GM06990 (cell line): ENCODE measurements at regions not wholly inside any gene's neighbourhood (a gene's known extent, or its start where the extent isn't known, plus 50 kb on each side); places are given as distances from the start of the nearest gene placed in this dataset.

Source experiments
- DNase-seq: peaks from one replicate; pipeline ENCODE4 v3.0.0-alpha.2; 2011; ENCODE audit not compliant: insufficient read length; ENCODE audit errors: extremely low read depth
- H3K27me3 ChIP-seq: replicated peaks from 2 replicates; pipeline ENCODE4 v1.6.0; 2011; ENCODE audit warnings: low read length; ENCODE audit not compliant: control insufficient read depth, insufficient read depth
- H3K36me3 ChIP-seq: 2 replicates; pipeline ENCODE4 v1.5.1; 2011; ENCODE audit warnings: low read length; ENCODE audit not compliant: control insufficient read depth, insufficient read depth
- H3K4me3 ChIP-seq: replicated peaks from 2 replicates; pipeline ENCODE4 v1.5.1; 2011; ENCODE audit warnings: low read depth, mild to moderate bottlenecking, control low read depth, low read length
- TF ChIP-seq, protein P1 (sequence below): IDR thresholded peaks from 2 replicates; pipeline ENCODE4 v1.5.1; 2011; ENCODE audit warnings: low read length, control low read depth, mild to moderate bottlenecking, inconsistent platforms; ENCODE audit not compliant: insufficient read depth, poor library complexity, severe bottlenecking

DNA sequence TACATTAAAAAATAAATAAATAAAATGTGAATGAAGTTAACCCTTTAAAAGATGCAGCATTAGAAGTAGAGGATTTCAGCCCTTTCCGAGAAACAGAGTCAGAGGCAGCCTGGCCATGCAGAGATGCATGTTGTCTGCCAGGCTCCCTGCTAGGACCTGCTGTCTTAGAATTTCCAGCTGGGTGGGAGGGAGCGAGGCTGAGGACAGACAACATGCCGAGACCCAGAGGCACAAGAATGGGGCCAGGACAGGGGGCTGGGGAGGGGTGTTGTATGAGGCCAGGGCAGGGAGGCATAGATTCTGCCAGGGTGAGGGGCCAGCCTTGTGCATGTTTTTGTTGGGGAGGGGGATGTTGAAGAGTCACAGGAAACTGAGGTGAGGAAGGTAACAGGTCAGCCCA lies 68.6 kb upstream of the NEURL1B start:
- H3K36me3 ChIP-seq: no peaks in the 10 kb centered on the region
- no peak overlapping the region for H3K4me3 ChIP-seq
- no peaks in the 10 kb centered on the region; the same call in none of the 2 replicates for H3K27me3 ChIP-seq
- TF ChIP-seq, protein P1, sequence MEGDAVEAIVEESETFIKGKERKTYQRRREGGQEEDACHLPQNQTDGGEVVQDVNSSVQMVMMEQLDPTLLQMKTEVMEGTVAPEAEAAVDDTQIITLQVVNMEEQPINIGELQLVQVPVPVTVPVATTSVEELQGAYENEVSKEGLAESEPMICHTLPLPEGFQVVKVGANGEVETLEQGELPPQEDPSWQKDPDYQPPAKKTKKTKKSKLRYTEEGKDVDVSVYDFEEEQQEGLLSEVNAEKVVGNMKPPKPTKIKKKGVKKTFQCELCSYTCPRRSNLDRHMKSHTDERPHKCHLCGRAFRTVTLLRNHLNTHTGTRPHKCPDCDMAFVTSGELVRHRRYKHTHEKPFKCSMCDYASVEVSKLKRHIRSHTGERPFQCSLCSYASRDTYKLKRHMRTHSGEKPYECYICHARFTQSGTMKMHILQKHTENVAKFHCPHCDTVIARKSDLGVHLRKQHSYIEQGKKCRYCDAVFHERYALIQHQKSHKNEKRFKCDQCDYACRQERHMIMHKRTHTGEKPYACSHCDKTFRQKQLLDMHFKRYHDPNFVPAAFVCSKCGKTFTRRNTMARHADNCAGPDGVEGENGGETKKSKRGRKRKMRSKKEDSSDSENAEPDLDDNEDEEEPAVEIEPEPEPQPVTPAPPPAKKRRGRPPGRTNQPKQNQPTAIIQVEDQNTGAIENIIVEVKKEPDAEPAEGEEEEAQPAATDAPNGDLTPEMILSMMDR: no peak
- DNase-seq: no peak

DNA sequence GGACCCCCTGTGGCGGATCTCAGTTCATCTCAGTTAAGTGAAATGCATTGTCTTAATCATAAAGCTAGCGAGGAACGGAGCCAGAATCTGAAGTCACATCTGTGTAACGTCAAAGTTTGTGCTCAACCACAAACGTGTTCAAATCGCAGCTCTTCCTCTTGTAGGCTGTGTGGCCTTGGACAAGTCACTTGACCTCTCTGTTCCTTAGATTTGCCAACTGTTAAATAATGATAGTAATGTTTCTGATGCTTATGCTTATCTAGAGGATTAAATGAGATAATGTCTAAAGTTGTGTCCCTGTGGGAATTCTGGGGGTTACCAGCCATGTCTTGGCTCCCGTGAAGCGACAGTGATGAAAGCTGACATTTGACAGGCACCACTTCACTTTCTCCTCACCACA lies 69.2 kb upstream of the NEURL1B start:
- no peak for DNase-seq
- TF ChIP-seq, protein P1: no peak
- Histone ChIP-seq H3K27me3 (no peaks in the 10 kb centered on the region; the same call in none of the 2 replicates), H3K4me3 (no peak overlapping the region), H3K36me3 (no peaks in the 10 kb centered on the region)

DNA sequence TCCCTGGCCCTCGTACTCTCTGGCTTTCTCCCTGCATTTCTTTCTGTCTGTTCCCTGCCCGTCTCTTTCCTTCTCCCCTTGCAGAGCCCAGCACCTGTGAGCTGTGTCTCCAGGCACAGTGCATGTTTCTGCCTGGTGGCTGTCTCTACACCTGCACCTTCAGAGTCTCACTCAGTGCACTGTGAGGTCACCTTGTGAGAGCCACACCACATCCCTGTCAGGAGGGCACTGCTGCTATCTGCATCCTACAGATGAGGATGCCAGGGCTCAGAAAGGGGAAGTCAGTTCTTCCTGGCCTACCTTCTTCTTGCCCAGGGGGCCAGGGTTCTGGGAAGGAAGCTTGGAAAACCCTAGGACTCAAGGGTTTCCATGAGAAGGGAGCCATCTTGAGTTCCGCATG lies 69.7 kb upstream of the NEURL1B start:
- H3K36me3 ChIP-seq: no peaks in the 10 kb centered on the region
- no peak for DNase-seq
- TF ChIP-seq, protein P1: no peak
- H3K4me3 ChIP-seq: no peak overlapping the region
- no peaks in the 10 kb centered on the region; the same call in none of the 2 replicates for H3K27me3 ChIP-seq

DNA sequence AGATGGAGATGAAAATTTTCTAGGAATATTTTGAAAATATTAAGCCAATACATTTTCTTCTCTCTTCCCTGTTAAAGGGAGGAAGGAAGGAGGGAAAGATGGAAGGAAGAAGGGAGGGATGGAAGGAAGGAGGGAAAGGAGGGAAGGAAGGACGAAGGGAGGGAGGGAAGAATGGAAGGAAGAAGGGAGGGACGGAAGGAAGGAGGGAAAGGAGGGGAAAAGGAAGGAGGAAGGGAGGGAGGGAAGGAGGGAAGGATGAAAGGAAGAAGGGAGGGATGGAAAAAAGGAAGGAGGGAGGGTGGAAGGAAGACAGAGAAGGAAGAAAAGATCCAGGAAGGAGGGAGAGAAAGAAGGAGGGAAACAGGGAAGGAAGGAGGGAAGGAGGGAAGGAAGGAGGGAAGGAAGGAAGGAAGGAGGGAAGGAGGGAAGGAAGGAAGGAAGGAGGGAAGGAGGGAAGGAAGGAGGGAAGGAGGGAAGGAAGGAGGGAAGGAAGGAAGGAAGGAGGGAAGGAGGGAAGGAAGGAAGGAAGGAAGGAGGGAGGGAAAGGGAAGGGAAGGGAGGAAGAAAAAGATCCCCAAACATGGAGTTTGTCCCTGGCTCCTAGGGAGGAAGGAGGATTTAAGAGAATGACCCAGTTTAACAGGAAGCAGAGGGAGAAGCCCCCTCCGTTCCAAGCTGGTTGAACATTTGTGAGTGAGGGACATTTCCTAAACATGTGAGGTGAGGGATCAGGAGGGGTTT lies 70.3 kb upstream of the NEURL1B start:
- TF ChIP-seq, protein P1: no peak
- DNase-seq: no peak
- Histone ChIP-seq H3K4me3 (no peak overlapping the region), H3K27me3 (peaks cover 3% of the 10 kb centered on the region), H3K36me3 (no peaks in the 10 kb centered on the region)

DNA sequence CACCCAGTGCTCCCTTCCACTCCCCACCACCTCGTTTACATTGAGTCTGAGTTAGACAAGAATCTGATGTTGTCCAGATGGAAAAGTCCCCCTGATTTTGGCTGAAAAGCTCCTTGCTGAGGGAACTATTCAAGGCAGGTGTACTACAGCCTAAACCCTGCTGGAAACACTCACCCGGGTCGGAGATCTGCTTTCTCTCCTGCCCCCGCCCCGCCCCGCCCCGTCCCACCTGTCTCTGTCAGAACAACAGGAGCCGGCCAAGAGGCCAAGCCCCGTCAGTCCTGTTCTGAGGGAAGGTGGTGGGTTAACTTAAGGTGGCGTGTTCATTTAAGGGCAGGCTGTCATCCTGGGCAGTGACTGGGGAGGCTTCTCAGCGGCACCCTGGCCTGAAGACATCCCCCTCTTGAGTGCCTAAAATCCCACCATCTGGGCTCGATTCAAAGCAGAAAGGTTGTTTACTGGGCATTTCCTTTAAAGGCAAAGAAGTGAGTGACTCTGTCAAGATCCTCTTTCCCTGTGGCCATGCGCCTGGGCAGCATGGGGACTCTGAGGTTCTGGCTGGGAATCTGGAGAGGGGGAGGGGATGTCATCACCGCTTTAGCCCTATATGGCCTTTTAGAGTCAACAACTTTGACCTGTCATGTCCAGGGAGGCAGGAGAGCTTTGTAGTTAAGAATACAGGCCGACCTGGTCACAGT lies 71.1 kb upstream of the NEURL1B start:
- TF ChIP-seq, protein P1: no peak
- no peak for DNase-seq
- Histone ChIP-seq H3K4me3 (no peak overlapping the region), H3K36me3 (no peaks in the 10 kb centered on the region), H3K27me3 (peaks cover 3% of the 10 kb centered on the region; the same call in 1 of the 2 replicates)
